OCI-LY1 (cell line): ENCODE measurements at regions not wholly inside any gene's neighbourhood (a gene's known extent, or its start where the extent isn't known, plus 50 kb on each side); places are given as distances from the start of the nearest gene placed in this dataset.

Source experiments
- H2AFZ ChIP-seq: fragments of 200-600 bp; sonication (generic), shearing (Covaris generic); 2 replicates; pipeline ENCODE4 v1.6.0; 2014; ENCODE audit warnings: antibody characterized with exemption, mild to moderate bottlenecking, low read length
- H3F3A ChIP-seq: fragments of 200-600 bp; sonication (generic), shearing (Covaris generic); 2 replicates; pipeline ENCODE4 v1.6.0; 2014; ENCODE audit warnings: mild to moderate bottlenecking, antibody characterized with exemption, low read length, moderate library complexity; ENCODE audit not compliant: insufficient read depth
- H3K27ac ChIP-seq: fragments of 200-600 bp; sonication (generic); 2 replicates; pipeline ENCODE4 v1.5.1; 2014; ENCODE audit warnings: low read length, mixed run types, mild to moderate bottlenecking, low read depth; ENCODE audit not compliant: poor library complexity, severe bottlenecking
- H3K27me3 ChIP-seq: fragments of 200-600 bp; sonication (generic); 2 replicates; pipeline ENCODE4 v1.6.0; 2014; ENCODE audit warnings: antibody characterized with exemption, mild to moderate bottlenecking, low read length, moderate library complexity; ENCODE audit not compliant: insufficient read depth
- H3K36me3 ChIP-seq: fragments of 200-600 bp; sonication (generic); 2 replicates; pipeline ENCODE4 v1.6.1; 2014; ENCODE audit warnings: mild to moderate bottlenecking, antibody characterized with exemption, low read length, moderate library complexity, mixed read lengths; ENCODE audit not compliant: insufficient read depth
- H3K4me1 ChIP-seq: fragments of 200-600 bp; sonication (generic); 2 replicates; pipeline ENCODE4 v1.5.1; 2014; ENCODE audit warnings: mild to moderate bottlenecking, low read length, moderate library complexity; ENCODE audit not compliant: insufficient read depth, severe bottlenecking
- H3K4me2 ChIP-seq: fragments of 200-600 bp; sonication (generic), shearing (Covaris generic); 2 replicates; pipeline ENCODE4 v1.6.1; 2014; ENCODE audit warnings: low read length
- H3K4me3 ChIP-seq: fragments of 200-600 bp; sonication (generic); 2 replicates; pipeline ENCODE4 v1.5.1; 2014; ENCODE audit warnings: low read length, low read depth, mild to moderate bottlenecking, mixed read lengths; ENCODE audit not compliant: poor library complexity, severe bottlenecking
- H3K79me2 ChIP-seq: fragments of 200-600 bp; shearing (Covaris generic); 2 replicates; pipeline ENCODE4 v1.6.1; 2016; ENCODE audit warnings: mixed run types, low read length, mixed read lengths; ENCODE audit not compliant: insufficient read depth
- H3K9ac ChIP-seq: fragments of 200-600 bp; sonication (generic), shearing (Covaris generic); 2 replicates; pipeline ENCODE4 v1.6.1; 2014; ENCODE audit warnings: mild to moderate bottlenecking, low read length, mixed read lengths
- H3K9me2 ChIP-seq: fragments of 200-600 bp; sonication (generic), shearing (Covaris generic); 2 replicates; pipeline ENCODE4 v1.6.1; 2014; ENCODE audit warnings: low read depth, mild to moderate bottlenecking, low read length, mixed read lengths
- H3K9me3 ChIP-seq: fragments of 200-600 bp; shearing (Covaris generic); 2 replicates; pipeline ENCODE4 v1.6.1; 2014; ENCODE audit warnings: low read length, mixed read lengths
- H4K20me1 ChIP-seq: fragments of 200-600 bp; sonication (generic), shearing (Covaris generic); 2 replicates; pipeline ENCODE4 v1.6.0; 2016; ENCODE audit warnings: mild to moderate bottlenecking, low read length; ENCODE audit not compliant: insufficient read depth
- CTCF ChIP-seq: fragments of 200-600 bp; sonication (generic), shearing (Covaris generic); IDR thresholded peaks from 2 replicates; pipeline ENCODE4 v1.5.1; 2017; ENCODE audit warnings: mild to moderate bottlenecking, antibody characterized with exemption, low read length, moderate library complexity, mixed read lengths
- EZH2 ChIP-seq: fragments of 200-600 bp; sonication (generic), shearing (Covaris generic); IDR thresholded peaks from 2 replicates; pipeline ENCODE4 v1.8.0; 2017; ENCODE audit warnings: borderline replicate concordance, mixed run types, mild to moderate bottlenecking, antibody characterized with exemption, low read length, moderate library complexity, mixed read lengths

- Histone ChIP-seq H3K27ac (no peak overlapping the region), H3K9me2 (no peaks in the 10 kb centered on the region)
Observed at GRCh38 chr11:121743285-121743684, 290.5 kb upstream of the SORL1-AS1 start.

GRCh38 chr11:121741761-121742361 lies 289.1 kb upstream of the SORL1-AS1 start:
- H3K27me3 ChIP-seq: no peaks in the 10 kb centered on the region
- no peaks in the 10 kb centered on the region for H3K36me3 ChIP-seq
- H3K9me2 ChIP-seq: no peaks in the 10 kb centered on the region
- no peaks in the 10 kb centered on the region for H3K79me2 ChIP-seq
- H3K4me3 ChIP-seq: no peak overlapping the region
- H3K9me3 ChIP-seq: no peaks in the 10 kb centered on the region
- H3K27ac ChIP-seq: no peak overlapping the region
- no peak overlapping the region for H3K9ac ChIP-seq
- H4K20me1 ChIP-seq: no peaks in the 10 kb centered on the region
- no peak for TF ChIP-seq EZH2
- TF ChIP-seq CTCF: no peak
- H3F3A ChIP-seq: no peaks in the 10 kb centered on the region
- H2AFZ ChIP-seq: no peak overlapping the region
- no peaks in the 10 kb centered on the region for H3K4me1 ChIP-seq
- H3K4me2 ChIP-seq: no peak overlapping the region

More at GRCh38 chr11:121743285-121743684, 290.5 kb upstream of the SORL1-AS1 start:
- Histone ChIP-seq H3K9ac (no peak overlapping the region), H3K4me2 (no peak overlapping the region), H3K9me3 (no peaks in the 10 kb centered on the region), H3K36me3 (no peaks in the 10 kb centered on the region), H3K79me2 (no peaks in the 10 kb centered on the region), H3K27me3 (no peaks in the 10 kb centered on the region), H3F3A (no peaks in the 10 kb centered on the region), H3K4me3 (no peak overlapping the region), H4K20me1 (no peaks in the 10 kb centered on the region), H2AFZ (no peak overlapping the region), H3K4me1 (no peaks in the 10 kb centered on the region)
- TF ChIP-seq CTCF: no peak

GRCh38 chr11:121741351-121741760 lies 288.6 kb upstream of the SORL1-AS1 start:
- Histone ChIP-seq H3K9ac (no peak overlapping the region), H3K9me3 (no peaks in the 10 kb centered on the region), H3K79me2 (no peaks in the 10 kb centered on the region), H3K4me2 (no peak overlapping the region), H3K4me1 (no peaks in the 10 kb centered on the region), H3F3A (no peaks in the 10 kb centered on the region), H3K27ac (no peak overlapping the region), H3K27me3 (no peaks in the 10 kb centered on the region), H3K36me3 (no peaks in the 10 kb centered on the region), H2AFZ (no peak overlapping the region), H3K9me2 (no peaks in the 10 kb centered on the region), H4K20me1 (no peaks in the 10 kb centered on the region), H3K4me3 (no peak overlapping the region)
- TF ChIP-seq EZH2 (no peak), CTCF (no peak)
